H1 (cell line): ENCODE measurements at regions not wholly inside any gene's neighbourhood (a gene's known extent, or its start where the extent isn't known, plus 50 kb on each side); places are given as distances from the start of the nearest gene placed in this dataset.

ENCODE experiments used
- CTCF ChIA-PET: fragments of 300-600 bp; sonication (Branson Sonifier 250); formaldehyde crosslinking; loops from one replicate; lab custom pipeline; 2021; ENCODE audit not compliant: partially characterized antibody; lab: Charles Lee
- POLR2A ChIA-PET: fragments of 300-600 bp; sonication (Branson Sonifier 250); formaldehyde crosslinking; loops from one replicate; lab custom pipeline; 2021; ENCODE audit warnings: inconsistent platforms; ENCODE audit not compliant: partially characterized antibody; lab: Charles Lee
- DNase-seq, 2 experiments: peaks; one replicate each; pipeline versions ENCODE4 v3.0.0 to v3.0.0-alpha.2; 2010 to 2022; ENCODE audit warnings: low spot score in 2 of 2, low read depth in 1 of 2, mixed read lengths in 1 of 2
- FAIRE-seq: peaks from 2 replicates; lab custom pipeline; 2011; peaks lifted over from hg19 to GRCh38; lab: Jason Lieb, UNC
- H2AFZ ChIP-seq: 2 replicates; pipeline ENCODE4 v1.8.1; 2012; ENCODE audit warnings: low read length, inconsistent platforms
- H2AK5ac ChIP-seq: 2 replicates; pipeline ENCODE4 v1.6.1; 2013; ENCODE audit warnings: low read depth, low read length
- H2BK120ac ChIP-seq: replicated peaks from 2 replicates; pipeline ENCODE3; 2013; ENCODE audit warnings: low read depth, low read length, inconsistent platforms
- H2BK12ac ChIP-seq: 2 replicates; pipeline ENCODE4 v1.6.1; 2013; ENCODE audit warnings: low read depth, low read length
- H2BK15ac ChIP-seq: 2 replicates; pipeline ENCODE4 v1.6.1; 2013; ENCODE audit warnings: low read length
- H2BK20ac ChIP-seq: 2 replicates; pipeline ENCODE4 v1.6.1; 2013; ENCODE audit warnings: low read length
- H2BK5ac ChIP-seq: 2 replicates; pipeline ENCODE4 v1.6.1; 2013; ENCODE audit warnings: low read depth, low read length
- H3K14ac ChIP-seq: 2 replicates; pipeline ENCODE4 v1.6.1; 2013; ENCODE audit warnings: inconsistent platforms; ENCODE audit not compliant: insufficient read length
- H3K18ac ChIP-seq: 2 replicates; pipeline ENCODE4 v1.6.1; 2013; ENCODE audit warnings: low read length; ENCODE audit errors: extremely low read depth
- H3K23ac ChIP-seq: 2 replicates; pipeline ENCODE4 v1.6.1; 2013; ENCODE audit warnings: inconsistent platforms; ENCODE audit not compliant: insufficient read length
- H3K23me2 ChIP-seq: 2 replicates; pipeline ENCODE4 v1.6.1; 2013; ENCODE audit warnings: low read depth, low read length
- H3K27ac ChIP-seq: 2 replicates; pipeline ENCODE4 v1.6.1; 2011; ENCODE audit warnings: low read depth, low read length, inconsistent platforms
- H3K27me3 ChIP-seq, 4 experiments: replicated peaks in 1 of 4; 1 replicate in 1 of 4; 2 replicates in 3 of 4; pipeline versions ENCODE4 v1.6.1 to v1.8.1; 2011 to 2013; ENCODE audit warnings: low read length in 3 of 4, mild to moderate bottlenecking in 3 of 4, inconsistent platforms in 2 of 4, mixed read lengths in 2 of 4, moderate library complexity in 1 of 4; ENCODE audit not compliant: control insufficient read depth in 3 of 4, insufficient read depth in 3 of 4; ENCODE audit errors: extremely low read depth in 1 of 4
- H3K36me3 ChIP-seq, 4 experiments: 2 replicates each; pipeline versions ENCODE4 v1.6.1 to v1.8.1; 2011 to 2013; ENCODE audit warnings: mild to moderate bottlenecking in 4 of 4, low read length in 3 of 4, moderate library complexity in 2 of 4, control low read depth in 1 of 4, inconsistent platforms in 1 of 4; ENCODE audit not compliant: insufficient read depth in 4 of 4, control insufficient read depth in 2 of 4
- H3K4ac ChIP-seq: replicated peaks from 2 replicates; pipeline ENCODE3; 2013; ENCODE audit warnings: low read length, low read depth, mixed read lengths, inconsistent platforms; ENCODE audit not compliant: insufficient read length
- H3K4me1 ChIP-seq, 4 experiments: replicated peaks in 1 of 4; 1 replicate in 1 of 4; 2 replicates in 3 of 4; pipeline versions ENCODE4 v1.6.1 to v1.8.1; 2011 to 2013; ENCODE audit warnings: low read length in 3 of 4, inconsistent platforms in 2 of 4, mixed read lengths in 1 of 4; ENCODE audit not compliant: insufficient read depth in 4 of 4, control insufficient read depth in 3 of 4
- H3K4me2 ChIP-seq, 2 experiments: 2 replicates each; pipeline versions ENCODE4 v1.6.1 to v1.8.1; 2011 to 2013; ENCODE audit warnings: low read depth in 2 of 2, low read length in 2 of 2, control low read depth in 1 of 2, inconsistent platforms in 1 of 2, mild to moderate bottlenecking in 1 of 2; ENCODE audit not compliant: insufficient read depth in 1 of 2
- H3K4me3 ChIP-seq, 4 experiments: fragments of 200-600, 300-600 bp in 1 of 4; sonication (generic), shearing (Covaris generic), sonication (Bioruptor Twin) in 1 of 4; 2 replicates each; pipeline versions ENCODE4 v1.5.1 to v1.8.1; 2011 to 2016; ENCODE audit warnings: low read length in 4 of 4, low read depth in 3 of 4, control low read depth in 2 of 4, inconsistent platforms in 2 of 4, mild to moderate bottlenecking in 2 of 4, mixed read lengths in 1 of 4, moderate library complexity in 1 of 4; ENCODE audit not compliant: insufficient read depth in 2 of 4; ENCODE audit errors: extremely low read depth in 1 of 4
- H3K56ac ChIP-seq: replicated peaks from 2 replicates; pipeline ENCODE3; 2013; ENCODE audit warnings: low read depth, mild to moderate bottlenecking, mixed read lengths, low read length, inconsistent platforms; ENCODE audit not compliant: insufficient read length
- H3K79me1 ChIP-seq: 2 replicates; pipeline ENCODE4 v1.6.1; 2013; ENCODE audit warnings: low read depth, low read length, control low read depth
- H3K79me2 ChIP-seq, 2 experiments: 2 replicates each; pipeline versions ENCODE4 v1.6.1 to v1.8.1; 2012 to 2013; ENCODE audit warnings: low read length in 2 of 2, mild to moderate bottlenecking in 2 of 2, inconsistent platforms in 1 of 2; ENCODE audit not compliant: insufficient read depth in 2 of 2, control insufficient read depth in 1 of 2
- H3K9ac ChIP-seq, 4 experiments: replicated peaks in 1 of 4; 1 replicate in 1 of 4; 2 replicates in 3 of 4; pipeline versions ENCODE4 v1.6.1 to v1.8.1; 2011 to 2013; ENCODE audit warnings: low read depth in 3 of 4, low read length in 3 of 4, control low read depth in 2 of 4, mild to moderate bottlenecking in 2 of 4, moderate library complexity in 2 of 4, inconsistent platforms in 1 of 4; ENCODE audit errors: extremely low read depth in 1 of 4
- H3K9me3 ChIP-seq, 2 experiments: 2 replicates each; pipeline versions ENCODE4 v1.6.1 to v1.8.1; 2012 to 2013; ENCODE audit warnings: mild to moderate bottlenecking in 2 of 2, moderate library complexity in 2 of 2, control low read depth in 1 of 2, inconsistent platforms in 1 of 2, low read depth in 1 of 2, low read length in 1 of 2, mixed read lengths in 1 of 2; ENCODE audit not compliant: insufficient read depth in 2 of 2
- H4K20me1 ChIP-seq, 2 experiments: replicated peaks in 1 of 2; 2 replicates each; pipeline versions ENCODE3 to v1.8.1; 2011 to 2013; ENCODE audit warnings: inconsistent platforms in 2 of 2, low read length in 2 of 2, mild to moderate bottlenecking in 1 of 2; ENCODE audit not compliant: insufficient read depth in 2 of 2, control insufficient read depth in 1 of 2
- H4K5ac ChIP-seq: 2 replicates; pipeline ENCODE4 v1.6.1; 2013; ENCODE audit warnings: low read length, low read depth, mixed read lengths, inconsistent platforms; ENCODE audit not compliant: insufficient read length
- H4K8ac ChIP-seq: 2 replicates; pipeline ENCODE4 v1.8.0; 2013; ENCODE audit warnings: mild to moderate bottlenecking, moderate library complexity, low read length, inconsistent platforms; ENCODE audit not compliant: insufficient read depth; ENCODE audit errors: extremely low read depth
- H4K91ac ChIP-seq: replicated peaks from 2 replicates; pipeline ENCODE3; 2013; ENCODE audit warnings: low read length, mixed read lengths, inconsistent platforms; ENCODE audit not compliant: insufficient read length
- BRCA1 ChIP-seq: IDR thresholded peaks from 2 replicates; pipeline ENCODE4 v1.6.1; 2012; ENCODE audit warnings: low read depth, low read length, improper control_type of control experiment
- CEBPB ChIP-seq: IDR thresholded peaks from 2 replicates; pipeline ENCODE4 v1.6.1; 2012; ENCODE audit warnings: low read depth, low read length
- CTBP2 ChIP-seq: IDR thresholded peaks from 2 replicates; pipeline ENCODE4 v1.7.0; 2011; ENCODE audit warnings: borderline replicate concordance, mild to moderate bottlenecking, moderate library complexity, mixed read lengths, low read length; ENCODE audit not compliant: insufficient read depth, insufficient read length
- HDAC2 ChIP-seq, 2 experiments: fragments of 300-600 bp in 1 of 2; sonication (generic) in 1 of 2; IDR thresholded peaks; 2 replicates each; pipeline ENCODE4 v1.6.1; 2011 to 2012; ENCODE audit warnings: low read depth in 2 of 2, low read length in 2 of 2, mild to moderate bottlenecking in 2 of 2, moderate library complexity in 2 of 2, borderline replicate concordance in 1 of 2, inconsistent platforms in 1 of 2
- NANOG ChIP-seq: IDR thresholded peaks from 2 replicates; pipeline ENCODE4 v1.6.1; 2011; ENCODE audit warnings: low read length, low read depth, mild to moderate bottlenecking, inconsistent platforms; ENCODE audit not compliant: insufficient read depth, poor library complexity, severe bottlenecking
- RBBP5 ChIP-seq: IDR thresholded peaks from 2 replicates; pipeline ENCODE4 v1.7.1; 2012; ENCODE audit warnings: low read depth, mild to moderate bottlenecking, inconsistent platforms, low read length, moderate library complexity, borderline replicate concordance
- SAP30 ChIP-seq: fragments of 300-600 bp; sonication (generic); IDR thresholded peaks from 2 replicates; pipeline ENCODE4 v1.7.1; 2012; ENCODE audit warnings: low read length, moderate library complexity, mild to moderate bottlenecking, inconsistent platforms; ENCODE audit not compliant: insufficient read depth, insufficient replicate concordance
- SIN3A ChIP-seq, 2 experiments: IDR thresholded peaks in 1 of 2; conservative IDR thresholded peaks in 1 of 2; 2 replicates each; pipeline ENCODE4 v1.6.1; 2011 to 2012; ENCODE audit warnings: low read length in 2 of 2, improper control_type of control experiment in 1 of 2, low read depth in 1 of 2, mild to moderate bottlenecking in 1 of 2
- SIRT6 ChIP-seq: IDR thresholded peaks from one replicate; pipeline ENCODE4 v1.7.1; 2012; ENCODE audit warnings: low read length, inconsistent platforms
- SRF ChIP-seq: IDR thresholded peaks from 2 replicates; pipeline ENCODE4 v1.6.1; 2011; ENCODE audit warnings: mild to moderate bottlenecking, low read depth, low read length, moderate library complexity
- TEAD4 ChIP-seq: IDR thresholded peaks from 2 replicates; pipeline ENCODE4 v1.6.1; 2012; ENCODE audit warnings: low read depth, low read length, inconsistent platforms, mixed read lengths
- ZNF274 ChIP-seq: IDR thresholded peaks from 2 replicates; pipeline ENCODE4 v1.7.0; 2012; ENCODE audit warnings: low read length, borderline replicate concordance; ENCODE audit errors: extremely low read depth
- WGBS, 2 experiments: shearing (Covaris generic) in 1 of 2; methylation state at CpG; one replicate each; pipeline versions ENCODE4 v1.1.6 to v1.1.7; 2013 to 2015; ENCODE audit warnings: low lambda C conversion rate in 2 of 2, mixed read lengths in 2 of 2, inconsistent platforms in 1 of 2, low coverage in 1 of 2, missing lambda C conversion rate in 1 of 2; ENCODE audit not compliant: insufficient replicate concordance in 2 of 2, insufficient coverage in 1 of 2, insufficient read length in 1 of 2; ENCODE audit errors: extremely low coverage in 1 of 2, missing lambda C conversion rate in 1 of 2; 5-methylcytosine and 5-hydroxymethylcytosine counted together
- TF ChIP-seq, protein P1 (sequence below): IDR thresholded peaks from 2 replicates; pipeline ENCODE4 v1.6.1; 2012; ENCODE audit warnings: inconsistent platforms

DNA sequence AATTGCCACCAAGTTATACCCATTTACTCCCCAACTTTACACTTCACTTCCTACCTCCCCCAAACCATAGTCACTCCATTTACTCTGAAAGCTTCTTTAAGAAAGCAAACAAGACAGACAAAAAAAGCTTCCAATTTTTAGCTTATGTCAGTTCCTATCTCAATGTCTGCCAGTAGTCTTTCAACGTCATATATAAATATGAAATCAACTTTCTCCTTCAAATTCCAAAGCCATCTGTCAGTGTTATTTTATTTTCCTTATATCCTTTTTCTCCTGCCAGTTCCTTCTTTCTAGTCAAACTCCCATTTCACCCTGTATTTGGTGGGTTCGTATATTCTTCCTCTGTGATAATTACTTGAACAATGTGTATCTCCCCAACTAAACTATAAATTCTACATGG is 85.8 kb upstream of the CMC1 start:
- no peak overlapping the region for H3K9ac ChIP-seq
- 88% methylated on average over 2 of the region's 2 CpGs; no CpG with 5 or more reads in 1 of the 2 experiments for WGBS, 2 experiments
- H2BK12ac ChIP-seq: no peak overlapping the region
- H4K20me1 ChIP-seq: no peaks in the 10 kb centered on the region
- no peak overlapping the region for H2BK5ac ChIP-seq
- H4K8ac ChIP-seq: no peak overlapping the region
- H3K23me2 ChIP-seq: no peaks in the 10 kb centered on the region
- no peak for FAIRE-seq
- no peak overlapping the region for H2AK5ac ChIP-seq
- H3K27me3 ChIP-seq: peaks cover 0 to 1% (median 0%) of the 10 kb centered on the region in 4 experiments; a peak in 1 of 7 replicates
- H3K27ac ChIP-seq: no peak overlapping the region
- no peak overlapping the region for H2BK15ac ChIP-seq
- no peak overlapping the region for H3K4me3 ChIP-seq
- no peak overlapping the region for H4K5ac ChIP-seq
- no peak overlapping the region for H2AFZ ChIP-seq
- H3K4me2 ChIP-seq: no peak overlapping the region
- H3K4ac ChIP-seq: no peak overlapping the region
- H3K79me1 ChIP-seq: no peaks in the 10 kb centered on the region
- no peak overlapping the region for H2BK120ac ChIP-seq
- ChIA-PET POLR2A (no interaction called here), CTCF (interaction anchor here (0.5 to 1.6 kb wide), 2 partner anchors 137 to 1141 kb away, joined by 3 read pairs; no protein-coding TSS in a partner anchor)
- no peak overlapping the region for H2BK20ac ChIP-seq
- H3K56ac ChIP-seq: no peak overlapping the region
- no peak overlapping the region for H4K91ac ChIP-seq
- no peak overlapping the region for H3K14ac ChIP-seq
- H3K18ac ChIP-seq: no peak overlapping the region
- H3K9me3 ChIP-seq: peaks cover 0 to 5% of the 10 kb centered on the region in 2 experiments; a peak in 2 of 4 replicates
- no peaks in the 10 kb centered on the region for H3K36me3 ChIP-seq
- no peaks in the 10 kb centered on the region for H3K4me1 ChIP-seq
- H3K79me2 ChIP-seq: no peaks in the 10 kb centered on the region
- H3K23ac ChIP-seq: no peak overlapping the region
- DNase-seq: no peak
- no peak for TF ChIP-seq ZNF274
- no peak for TF ChIP-seq SIN3A (conservative IDR thresholded peaks at IDR 0.05 in 1 of 2, IDR thresholded peaks at IDR 0.05 in 1 of 2; ENCODE audit: low read depth in 1 of 2, low read length in 2 of 2)
- TF ChIP-seq NANOG: no peak
- TF ChIP-seq SIRT6: no peak
- no peak for TF ChIP-seq CTBP2
- TF ChIP-seq HDAC2 (IDR thresholded peaks at IDR 0.05; ENCODE audit: borderline replicate concordance in 1 of 2, low read depth in 2 of 2, low read length in 2 of 2): no peak
- TF ChIP-seq CEBPB: no peak
- no peak for TF ChIP-seq SAP30
- TF ChIP-seq BRCA1: no peak
- TF ChIP-seq, protein P1, sequence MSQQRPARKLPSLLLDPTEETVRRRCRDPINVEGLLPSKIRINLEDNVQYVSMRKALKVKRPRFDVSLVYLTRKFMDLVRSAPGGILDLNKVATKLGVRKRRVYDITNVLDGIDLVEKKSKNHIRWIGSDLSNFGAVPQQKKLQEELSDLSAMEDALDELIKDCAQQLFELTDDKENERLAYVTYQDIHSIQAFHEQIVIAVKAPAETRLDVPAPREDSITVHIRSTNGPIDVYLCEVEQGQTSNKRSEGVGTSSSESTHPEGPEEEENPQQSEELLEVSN: no peak
- TF ChIP-seq TEAD4: no peak
- no peak for TF ChIP-seq RBBP5
- TF ChIP-seq SRF: no peak
